ENCODE measurements at regions not wholly inside any gene's neighbourhood (a gene's known extent, or its start where the extent isn't known, plus 50 kb on each side); places are given as distances from the start of the nearest gene placed in this dataset.

- H3K9me3 ChIP-seq (ENCODE audit: control extremely low read depth in 1 of 3, control insufficient read depth in 2 of 3, insufficient read depth in 1 of 3, low read length in 2 of 3): no peaks in the 10 kb centered on the region
- no peak overlapping the region for H3K27ac ChIP-seq (ENCODE audit: low read length in 2 of 2)
- intact Hi-C loops (cut with micrococcal nuclease): no loop called here
- H3K4me3 ChIP-seq (ENCODE audit: control extremely low read depth in 1 of 5, extremely low read depth in 1 of 5, insufficient read depth in 1 of 5, low read depth in 2 of 5, low read length in 4 of 5): no peak overlapping the region
- 100% methylated on average over 3 of the region's 9 CpGs for WGBS (ENCODE audit: insufficient coverage)
- H2AFZ ChIP-seq (ENCODE audit: insufficient read depth, low read depth, low read length, poor library complexity, severe bottlenecking): no peak overlapping the region
- CTCF ChIA-PET: no interaction called here
- H3K9ac ChIP-seq (ENCODE audit: low read length): no peak overlapping the region
- Mint-ChIP-seq H3K9me3 (ENCODE audit: insufficient read depth) (peaks cover 4% of the 10 kb centered on the region), H3K4me1 (no peaks in the 10 kb centered on the region), H3K27me3 (peaks cover 17% of the 10 kb centered on the region), H3K4me3 (no peak overlapping the region), H3K27ac (no peak overlapping the region)
- no peaks in the 10 kb centered on the region for H3K36me3 ChIP-seq (replicated peaks in 1 of 2; ENCODE audit: control extremely low read depth in 1 of 2, control insufficient read depth in 1 of 2, extremely low read depth in 1 of 2, insufficient read depth in 2 of 2, low read length in 1 of 2)
- ATAC-seq (ENCODE audit: low read depth) (no peak), DNase-seq (no peak)
- POLR2A ChIA-PET: no interaction called here
- no peaks in the 10 kb centered on the region for H3K79me2 ChIP-seq (ENCODE audit: control insufficient read depth, insufficient read depth, low read length)
- H3K4me2 ChIP-seq (replicated peaks; ENCODE audit: low read depth, low read length, poor library complexity, severe bottlenecking): no peak overlapping the region
- H3K27me3 ChIP-seq (replicated peaks in 1 of 4; ENCODE audit: control extremely low read depth in 1 of 4, control insufficient read depth in 3 of 4, insufficient read depth in 4 of 4, low read length in 3 of 4): peaks cover 0 to 3% (median 0%) of the 10 kb centered on the region in 4 experiments
- H3K4me1 ChIP-seq (ENCODE audit: control insufficient read depth in 2 of 2, insufficient read depth in 2 of 2, low read length in 2 of 2): no peaks in the 10 kb centered on the region
- TF ChIP-seq CTCF (IDR thresholded peaks at IDR 0.05): no peak
- no peak for TF ChIP-seq EZH2 (IDR thresholded peaks at IDR 0.05; ENCODE audit: borderline replicate concordance, insufficient read depth, low read depth, low read length, poor library complexity, severe bottlenecking)
- no peaks in the 10 kb centered on the region for H4K20me1 ChIP-seq (ENCODE audit: control insufficient read depth, insufficient read depth, low read length, poor library complexity, severe bottlenecking)
Measured at GRCh38 chr14:59069163-59069854, 119.2 kb upstream of the DAAM1 start.

- ChIA-PET POLR2A (no interaction called here), CTCF (no interaction called here)
- H3K27me3 ChIP-seq (replicated peaks in 1 of 4; ENCODE audit: control extremely low read depth in 1 of 4, control insufficient read depth in 3 of 4, insufficient read depth in 4 of 4, low read length in 3 of 4): peaks cover 0 to 3% (median 0%) of the 10 kb centered on the region in 4 experiments
- H3K4me1 Mint-ChIP-seq: no peaks in the 10 kb centered on the region
- H4K20me1 ChIP-seq (ENCODE audit: control insufficient read depth, insufficient read depth, low read length, poor library complexity, severe bottlenecking): no peaks in the 10 kb centered on the region
- H3K4me1 ChIP-seq (ENCODE audit: control insufficient read depth in 2 of 2, insufficient read depth in 2 of 2, low read length in 2 of 2): no peaks in the 10 kb centered on the region
- H3K4me2 ChIP-seq (replicated peaks; ENCODE audit: low read depth, low read length, poor library complexity, severe bottlenecking): no peak overlapping the region
- H3K9ac ChIP-seq (ENCODE audit: low read length): no peak overlapping the region
- peaks cover 25% of the 10 kb centered on the region for H3K27me3 Mint-ChIP-seq
- no peak overlapping the region for H3K27ac Mint-ChIP-seq
- ATAC-seq (ENCODE audit: low read depth) (no peak), DNase-seq (no peak)
- no peak overlapping the region for H3K4me3 Mint-ChIP-seq
- H3K4me3 ChIP-seq (ENCODE audit: control extremely low read depth in 1 of 5, extremely low read depth in 1 of 5, insufficient read depth in 1 of 5, low read depth in 2 of 5, low read length in 4 of 5): no peak overlapping the region
- H2AFZ ChIP-seq (ENCODE audit: insufficient read depth, low read depth, low read length, poor library complexity, severe bottlenecking): no peak overlapping the region
- intact Hi-C loops (cut with micrococcal nuclease): no loop called here
- no peak overlapping the region for H3K27ac ChIP-seq (ENCODE audit: low read length in 2 of 2)
- 90% methylated on average over 2 of the region's 2 CpGs for WGBS (ENCODE audit: insufficient coverage)
- no peak for TF ChIP-seq CTCF (IDR thresholded peaks at IDR 0.05)
- no peak for TF ChIP-seq EZH2 (IDR thresholded peaks at IDR 0.05; ENCODE audit: borderline replicate concordance, insufficient read depth, low read depth, low read length, poor library complexity, severe bottlenecking)
- H3K9me3 Mint-ChIP-seq (ENCODE audit: insufficient read depth): no peaks in the 10 kb centered on the region
- no peaks in the 10 kb centered on the region for H3K36me3 ChIP-seq (replicated peaks in 1 of 2; ENCODE audit: control extremely low read depth in 1 of 2, control insufficient read depth in 1 of 2, extremely low read depth in 1 of 2, insufficient read depth in 2 of 2, low read length in 1 of 2)
- no peaks in the 10 kb centered on the region for H3K9me3 ChIP-seq (ENCODE audit: control extremely low read depth in 1 of 3, control insufficient read depth in 2 of 3, insufficient read depth in 1 of 3, low read length in 2 of 3)
- no peaks in the 10 kb centered on the region for H3K79me2 ChIP-seq (ENCODE audit: control insufficient read depth, insufficient read depth, low read length)
Measured at GRCh38 chr14:59075506-59075905, 113.0 kb upstream of the DAAM1 start.

Data from B cell (primary cell).